SK-N-SH (cell line): ENCODE measurements at regions not wholly inside any gene's neighbourhood (a gene's known extent, or its start where the extent isn't known, plus 50 kb on each side); places are given as distances from the start of the nearest gene placed in this dataset.

Source experiments
- CTCF ChIA-PET: fragments of 300-600, 350-600 bp; formaldehyde crosslinking; extraction: SDS; loops from one replicate; lab custom pipeline; 2021; lab: Yijun Ruan, JAX
- POLR2A ChIA-PET: fragments of 350-600 bp; sonication (Branson Sonifier 250); formaldehyde crosslinking; extraction: SDS; loops from one replicate; lab custom pipeline; 2020; ENCODE audit warnings: antibody characterized with exemption, inconsistent platforms; lab: Yijun Ruan, JAX
- DNase-seq: peaks from one replicate; pipeline ENCODE4 v3.0.0; 2012
- H2AFZ ChIP-seq: fragments of 200-600 bp; sonication (generic); 2 replicates; pipeline ENCODE4 v1.8.1; 2016; ENCODE audit warnings: antibody characterized with exemption, mild to moderate bottlenecking, low read depth
- H3F3A ChIP-seq: fragments of 200-600 bp; sonication (generic); replicated peaks from 2 replicates; pipeline ENCODE3; 2016; ENCODE audit warnings: antibody characterized with exemption, mild to moderate bottlenecking; ENCODE audit not compliant: insufficient read depth
- H3K27ac ChIP-seq, 2 experiments: fragments of 200-500 bp in 1 of 2; fragments of 200-600 bp in 1 of 2; sonication (Bioruptor generic) in 1 of 2; sonication (generic), shearing (Covaris generic) in 1 of 2; 2 replicates each; pipeline versions ENCODE4 v1.5.1 to v1.6.1; 2014 to 2016; ENCODE audit warnings: low read depth in 2 of 2, inconsistent platforms in 1 of 2, low read length in 1 of 2, mild to moderate bottlenecking in 1 of 2, mixed read lengths in 1 of 2
- H3K27me3 ChIP-seq: fragments of 200-600 bp; sonication (generic), shearing (Covaris generic); 2 replicates; pipeline ENCODE4 v1.6.1; 2016; ENCODE audit warnings: mixed run types; ENCODE audit not compliant: insufficient read depth
- H3K36me3 ChIP-seq, 2 experiments: fragments of 200-500 bp in 1 of 2; fragments of 200-600 bp in 1 of 2; sonication (Bioruptor generic) in 1 of 2; sonication (generic) in 1 of 2; replicated peaks in 1 of 2; 2 replicates each; pipeline versions ENCODE3 to v1.5.1; 2014 to 2016; ENCODE audit warnings: low read length in 1 of 2, mild to moderate bottlenecking in 1 of 2; ENCODE audit not compliant: insufficient read depth in 2 of 2, control insufficient read depth in 1 of 2
- H3K4me1 ChIP-seq, 2 experiments: fragments of 200-500 bp in 1 of 2; fragments of 200-600 bp in 1 of 2; sonication (Bioruptor generic) in 1 of 2; sonication (generic), shearing (Covaris generic) in 1 of 2; 2 replicates each; pipeline versions ENCODE4 v1.5.1 to v1.6.1; 2014 to 2016; ENCODE audit warnings: low read depth in 1 of 2, low read length in 1 of 2, mixed run types in 1 of 2; ENCODE audit not compliant: insufficient read depth in 2 of 2, control insufficient read depth in 1 of 2
- H3K4me2 ChIP-seq: fragments of 200-600 bp; sonication (generic), shearing (Covaris generic); 2 replicates; pipeline ENCODE4 v1.6.1; 2017; ENCODE audit warnings: mixed run types
- H3K4me3 ChIP-seq, 2 experiments: fragments of 200-500 bp in 1 of 2; fragments of 200-600 bp in 1 of 2; sonication (Bioruptor generic) in 1 of 2; sonication (generic), shearing (Covaris generic) in 1 of 2; 2 replicates each; pipeline versions ENCODE4 v1.5.1 to v1.8.1; 2014 to 2016; ENCODE audit warnings: low read depth in 2 of 2, inconsistent platforms in 1 of 2, low read length in 1 of 2, mild to moderate bottlenecking in 1 of 2, mixed read lengths in 1 of 2, moderate library complexity in 1 of 2
- H3K79me2 ChIP-seq: fragments of 200-600 bp; sonication (generic); 2 replicates; pipeline ENCODE4 v1.8.1; 2017; ENCODE audit warnings: mild to moderate bottlenecking; ENCODE audit not compliant: insufficient read depth
- H3K9ac ChIP-seq: fragments of 200-600 bp; sonication (generic); 2 replicates; pipeline ENCODE4 v1.6.1; 2017; ENCODE audit warnings: mixed run types
- H3K9me2 ChIP-seq: fragments of 200-600 bp; sonication (generic); 2 replicates; pipeline ENCODE4 v1.6.1; 2017; ENCODE audit warnings: mixed run types
- H3K9me3 ChIP-seq: fragments of 200-600 bp; sonication (generic); 2 replicates; pipeline ENCODE4 v1.6.1; 2017; ENCODE audit warnings: mixed run types, mild to moderate bottlenecking, moderate library complexity
- H4K20me1 ChIP-seq: fragments of 200-600 bp; sonication (generic); 2 replicates; pipeline ENCODE4 v1.6.1; 2017; ENCODE audit warnings: mild to moderate bottlenecking, mixed run types; ENCODE audit not compliant: insufficient read depth
- CHD2 ChIP-seq: fragments of 150-350 bp; IDR thresholded peaks from 2 replicates; pipeline ENCODE4 v1.6.1; 2018; ENCODE audit warnings: low read length; ENCODE audit not compliant: partially characterized antibody
- ELF1 ChIP-seq: IDR thresholded peaks from 2 replicates; pipeline ENCODE4 v1.4.0; 2012
- EP300 ChIP-seq, 2 experiments: IDR thresholded peaks; 2 replicates each; pipeline versions ENCODE4 v1.4.0 to v1.6.1; 2012; ENCODE audit warnings: borderline replicate concordance in 1 of 2, low read depth in 1 of 2, low read length in 1 of 2
- EZH2phosphoT487 ChIP-seq: fragments of 200-600 bp; sonication (generic); IDR thresholded peaks from 2 replicates; pipeline ENCODE4 v1.6.1; 2017; ENCODE audit warnings: low read depth, mixed run types, mild to moderate bottlenecking, antibody characterized with exemption, moderate library complexity, borderline replicate concordance
- FOXJ3 ChIP-seq: sonication (generic); formaldehyde crosslinking; IDR thresholded peaks from 2 replicates; pipeline ENCODE4 v1.5.1; 2020; ENCODE audit warnings: mild to moderate bottlenecking, missing genetic modification reagents
- GABPA ChIP-seq: IDR thresholded peaks from 2 replicates; pipeline ENCODE4 v1.4.0; 2012; ENCODE audit warnings: low read depth, mild to moderate bottlenecking
- JUND ChIP-seq: IDR thresholded peaks from 2 replicates; pipeline ENCODE4 v1.4.0; 2012
- MEF2A ChIP-seq: IDR thresholded peaks from 2 replicates; pipeline ENCODE4 v1.4.0; 2012; ENCODE audit warnings: low read depth, borderline replicate concordance
- NRF1 ChIP-seq: IDR thresholded peaks from 2 replicates; pipeline ENCODE4 v1.6.1; 2012; ENCODE audit warnings: low read depth, mild to moderate bottlenecking, low read length
- POLR2AphosphoS5 ChIP-seq: IDR thresholded peaks from 2 replicates; pipeline ENCODE4 v1.6.1; 2012; ENCODE audit warnings: low read depth, low read length
- RAD21 ChIP-seq: IDR thresholded peaks from 2 replicates; pipeline ENCODE4 v1.6.1; 2012; ENCODE audit warnings: mild to moderate bottlenecking, low read length
- RCOR1 ChIP-seq: fragments of 150-350 bp; IDR thresholded peaks from 2 replicates; pipeline ENCODE4 v1.6.1; 2017; ENCODE audit warnings: antibody characterized with exemption, low read length
- RXRA ChIP-seq: IDR thresholded peaks from 2 replicates; pipeline ENCODE4 v1.4.0; 2012; ENCODE audit warnings: low read depth, mild to moderate bottlenecking, borderline replicate concordance
- SIN3A ChIP-seq: IDR thresholded peaks from 2 replicates; pipeline ENCODE4 v1.6.1; 2012; ENCODE audit warnings: low read depth, mild to moderate bottlenecking, low read length, moderate library complexity, borderline replicate concordance
- SMC3 ChIP-seq: IDR thresholded peaks from 2 replicates; pipeline ENCODE4 v1.6.1; 2012; ENCODE audit warnings: low read depth, low read length, improper control_type of control experiment
- TCF12 ChIP-seq: IDR thresholded peaks from 2 replicates; pipeline ENCODE4 v1.4.0; 2012
- TEAD4 ChIP-seq: IDR thresholded peaks from 2 replicates; pipeline ENCODE4 v1.4.0; 2012; ENCODE audit warnings: mild to moderate bottlenecking, borderline replicate concordance; ENCODE audit not compliant: insufficient read depth
- WGBS: methylation state at CpG from one replicate; pipeline ENCODE4 v1.1.6; 2017; ENCODE audit warnings: low lambda C conversion rate; 5-methylcytosine and 5-hydroxymethylcytosine counted together
- TF ChIP-seq, protein P1 (sequence below): fragments of 150-350 bp; IDR thresholded peaks from 2 replicates; pipeline ENCODE4 v1.6.1; 2017; ENCODE audit warnings: antibody characterized with exemption, low read length, low read depth, borderline replicate concordance
- TF ChIP-seq, protein P2 (sequence below): IDR thresholded peaks from 2 replicates; pipeline ENCODE4 v1.6.1; 2012; ENCODE audit warnings: mild to moderate bottlenecking, low read depth, low read length, moderate library complexity
- TF ChIP-seq, protein P3 (sequence below): IDR thresholded peaks from 2 replicates; pipeline ENCODE4 v1.4.0; 2012; ENCODE audit warnings: low read depth
- TF ChIP-seq, protein P4 (sequence below): IDR thresholded peaks from 2 replicates; pipeline ENCODE4; 2012

DNA sequence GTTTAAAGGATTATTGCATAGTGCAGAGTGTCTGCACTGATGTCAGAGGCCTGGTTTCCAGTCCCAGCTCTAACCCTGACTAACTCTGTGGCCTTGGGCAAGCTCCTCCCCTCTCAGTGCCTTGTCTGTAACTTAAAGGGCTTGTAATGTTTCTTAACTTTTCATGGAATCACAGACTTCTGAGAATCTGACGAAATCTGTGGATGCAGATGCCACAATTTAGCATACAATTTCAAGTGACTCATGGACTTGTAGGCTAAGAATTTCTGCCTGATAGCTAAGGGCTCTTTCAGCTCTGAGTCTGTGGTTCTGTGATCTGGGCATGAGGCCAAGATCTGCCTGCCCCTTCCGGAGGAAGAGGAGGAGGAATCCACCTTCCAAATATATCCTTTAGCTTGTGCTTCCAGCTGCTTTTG lies 236.9 kb downstream of the AR start:
- Histone ChIP-seq H3F3A (no peaks in the 10 kb centered on the region), H3K4me3 (no peak overlapping the region), H3K4me1 (no peaks in the 10 kb centered on the region), H3K9me3 (no peaks in the 10 kb centered on the region), H3K9ac (no peak overlapping the region), H3K27ac (peak overlapping the region in 1 of 2 experiments; percentile 50; a peak in 1 of 4 replicates), H3K36me3 (no peaks in the 10 kb centered on the region), H3K27me3 (no peaks in the 10 kb centered on the region), H2AFZ (peak overlapping the region; percentile 18; the same call in 1 of the 2 replicates), H3K4me2 (no peak overlapping the region), H3K79me2 (no peaks in the 10 kb centered on the region), H4K20me1 (no peaks in the 10 kb centered on the region), H3K9me2 (no peaks in the 10 kb centered on the region)
- POLR2A ChIA-PET, result no interaction called here
- 0% methylated on average over 1 of the region's 2 CpGs for WGBS
- CTCF ChIA-PET, result no interaction called here
- TF ChIP-seq TCF12, result no peak
- TF ChIP-seq, protein P1, sequence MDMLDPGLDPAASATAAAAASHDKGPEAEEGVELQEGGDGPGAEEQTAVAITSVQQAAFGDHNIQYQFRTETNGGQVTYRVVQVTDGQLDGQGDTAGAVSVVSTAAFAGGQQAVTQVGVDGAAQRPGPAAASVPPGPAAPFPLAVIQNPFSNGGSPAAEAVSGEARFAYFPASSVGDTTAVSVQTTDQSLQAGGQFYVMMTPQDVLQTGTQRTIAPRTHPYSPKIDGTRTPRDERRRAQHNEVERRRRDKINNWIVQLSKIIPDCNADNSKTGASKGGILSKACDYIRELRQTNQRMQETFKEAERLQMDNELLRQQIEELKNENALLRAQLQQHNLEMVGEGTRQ, result no peak
- TF ChIP-seq NRF1, result no peak
- no peak for TF ChIP-seq RAD21
- TF ChIP-seq FOXJ3, result no peak
- TF ChIP-seq SIN3A, result no peak
- no peak for TF ChIP-seq SMC3
- TF ChIP-seq, protein P2, sequence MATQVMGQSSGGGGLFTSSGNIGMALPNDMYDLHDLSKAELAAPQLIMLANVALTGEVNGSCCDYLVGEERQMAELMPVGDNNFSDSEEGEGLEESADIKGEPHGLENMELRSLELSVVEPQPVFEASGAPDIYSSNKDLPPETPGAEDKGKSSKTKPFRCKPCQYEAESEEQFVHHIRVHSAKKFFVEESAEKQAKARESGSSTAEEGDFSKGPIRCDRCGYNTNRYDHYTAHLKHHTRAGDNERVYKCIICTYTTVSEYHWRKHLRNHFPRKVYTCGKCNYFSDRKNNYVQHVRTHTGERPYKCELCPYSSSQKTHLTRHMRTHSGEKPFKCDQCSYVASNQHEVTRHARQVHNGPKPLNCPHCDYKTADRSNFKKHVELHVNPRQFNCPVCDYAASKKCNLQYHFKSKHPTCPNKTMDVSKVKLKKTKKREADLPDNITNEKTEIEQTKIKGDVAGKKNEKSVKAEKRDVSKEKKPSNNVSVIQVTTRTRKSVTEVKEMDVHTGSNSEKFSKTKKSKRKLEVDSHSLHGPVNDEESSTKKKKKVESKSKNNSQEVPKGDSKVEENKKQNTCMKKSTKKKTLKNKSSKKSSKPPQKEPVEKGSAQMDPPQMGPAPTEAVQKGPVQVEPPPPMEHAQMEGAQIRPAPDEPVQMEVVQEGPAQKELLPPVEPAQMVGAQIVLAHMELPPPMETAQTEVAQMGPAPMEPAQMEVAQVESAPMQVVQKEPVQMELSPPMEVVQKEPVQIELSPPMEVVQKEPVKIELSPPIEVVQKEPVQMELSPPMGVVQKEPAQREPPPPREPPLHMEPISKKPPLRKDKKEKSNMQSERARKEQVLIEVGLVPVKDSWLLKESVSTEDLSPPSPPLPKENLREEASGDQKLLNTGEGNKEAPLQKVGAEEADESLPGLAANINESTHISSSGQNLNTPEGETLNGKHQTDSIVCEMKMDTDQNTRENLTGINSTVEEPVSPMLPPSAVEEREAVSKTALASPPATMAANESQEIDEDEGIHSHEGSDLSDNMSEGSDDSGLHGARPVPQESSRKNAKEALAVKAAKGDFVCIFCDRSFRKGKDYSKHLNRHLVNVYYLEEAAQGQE, result no peak
- TF ChIP-seq, protein P3, sequence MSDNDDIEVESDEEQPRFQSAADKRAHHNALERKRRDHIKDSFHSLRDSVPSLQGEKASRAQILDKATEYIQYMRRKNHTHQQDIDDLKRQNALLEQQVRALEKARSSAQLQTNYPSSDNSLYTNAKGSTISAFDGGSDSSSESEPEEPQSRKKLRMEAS, result no peak
- TF ChIP-seq RCOR1, result no peak
- no peak for TF ChIP-seq JUND
- TF ChIP-seq POLR2AphosphoS5, result no peak
- no peak for TF ChIP-seq MEF2A
- no peak for DNase-seq

DNA sequence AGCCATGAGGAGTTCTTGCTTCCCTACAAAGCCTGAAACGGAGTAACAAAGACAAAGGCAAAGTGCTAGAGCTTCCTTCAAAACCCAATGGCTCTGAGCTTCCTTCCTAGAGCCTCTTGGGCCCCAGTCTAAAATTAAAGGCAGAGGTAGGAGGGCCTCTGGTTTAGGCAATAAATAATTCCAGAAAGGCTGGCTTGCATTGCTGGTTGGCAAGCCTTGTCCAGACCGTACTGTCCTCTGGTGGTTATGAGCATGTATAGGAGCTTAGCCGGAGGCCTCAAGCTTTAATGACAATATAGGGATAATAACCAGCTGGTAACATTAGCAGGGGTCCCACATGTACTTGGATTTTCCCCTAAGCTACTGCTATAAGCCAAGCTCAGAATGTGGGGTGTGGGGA lies 237.3 kb downstream of the AR start:
- 0% methylated on average over 3 of the region's 3 CpGs for WGBS
- H3K9ac ChIP-seq, result no peak overlapping the region
- no peaks in the 10 kb centered on the region for H3K9me2 ChIP-seq
- no peaks in the 10 kb centered on the region for H3F3A ChIP-seq
- no peaks in the 10 kb centered on the region for H3K79me2 ChIP-seq
- H3K27me3 ChIP-seq, result no peaks in the 10 kb centered on the region
- no peaks in the 10 kb centered on the region for H3K36me3 ChIP-seq
- H3K4me2 ChIP-seq, result no peak overlapping the region
- H3K4me3 ChIP-seq, result no peak overlapping the region
- H2AFZ ChIP-seq, result 0 out of 2 replicates have a peak overlapping the region, but pooled peaks have one; percentile 39
- ChIA-PET POLR2A (no interaction called here), CTCF (no interaction called here)
- no peaks in the 10 kb centered on the region for H3K4me1 ChIP-seq
- no peak for DNase-seq
- H3K9me3 ChIP-seq, result no peaks in the 10 kb centered on the region
- H4K20me1 ChIP-seq, result no peaks in the 10 kb centered on the region
- peak overlapping the region in 1 of 2 experiments; percentile 50; a peak in 1 of 4 replicates for H3K27ac ChIP-seq
- TF ChIP-seq, protein P4, sequence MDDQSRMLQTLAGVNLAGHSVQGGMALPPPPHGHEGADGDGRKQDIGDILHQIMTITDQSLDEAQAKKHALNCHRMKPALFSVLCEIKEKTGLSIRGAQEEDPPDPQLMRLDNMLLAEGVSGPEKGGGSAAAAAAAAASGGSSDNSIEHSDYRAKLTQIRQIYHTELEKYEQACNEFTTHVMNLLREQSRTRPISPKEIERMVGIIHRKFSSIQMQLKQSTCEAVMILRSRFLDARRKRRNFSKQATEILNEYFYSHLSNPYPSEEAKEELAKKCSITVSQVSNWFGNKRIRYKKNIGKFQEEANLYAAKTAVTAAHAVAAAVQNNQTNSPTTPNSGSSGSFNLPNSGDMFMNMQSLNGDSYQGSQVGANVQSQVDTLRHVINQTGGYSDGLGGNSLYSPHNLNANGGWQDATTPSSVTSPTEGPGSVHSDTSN, result no peak
- TF ChIP-seq NRF1 (no peak), SIN3A (no peak), EZH2phosphoT487 (no peak), TCF12 (no peak), EP300 (IDR thresholded peaks at IDR 0.05; ENCODE audit: borderline replicate concordance in 1 of 2, low read depth in 1 of 2, low read length in 1 of 2) (no peak), CHD2 (no peak), ELF1 (no peak), RXRA (no peak), GABPA (no peak), TEAD4 (no peak)
- TF ChIP-seq, protein P2, result no peak
